ENCODE measurements at regions not wholly inside any gene's neighbourhood (a gene's known extent, or its start where the extent isn't known, plus 50 kb on each side); places are given as distances from the start of the nearest gene placed in this dataset.

- TF ChIP-seq POLR2A (IDR thresholded peaks at IDR 0.05), result no peak
- no peak for TF ChIP-seq CTCF (IDR thresholded peaks at IDR 0.05)
- peaks cover 0 to 5% (median 0%) of the 10 kb centered on the region in 3 donors for H3K9me3 ChIP-seq (replicated peaks in 1 of 3)
- H3K4me3 ChIP-seq, result no peak overlapping the region
- H3K27ac ChIP-seq, result no peak overlapping the region
- DNase-seq, result no peak
- no peaks in the 10 kb centered on the region for H3K27me3 ChIP-seq
- no peaks in the 10 kb centered on the region for H3K36me3 ChIP-seq (replicated peaks in 1 of 2)
- H3K4me1 ChIP-seq (replicated peaks in 1 of 2), result no peaks in the 10 kb centered on the region
- intact Hi-C loops (cut with DNase I), result no loop called here
These were observed 267.7 kb upstream of the SEMA3A start for GRCh38 chr7:84462259-84462658.

- DNase-seq, result no peak
- TF ChIP-seq CTCF (IDR thresholded peaks at IDR 0.05) (no peak), POLR2A (IDR thresholded peaks at IDR 0.05) (no peak)
- no peaks in the 10 kb centered on the region for H3K4me1 ChIP-seq (replicated peaks in 1 of 2)
- H3K4me3 ChIP-seq, result no peak overlapping the region
- H3K9me3 ChIP-seq (replicated peaks in 1 of 3), result peaks cover 0 to 5% (median 0%) of the 10 kb centered on the region in 3 donors
- no peak overlapping the region for H3K27ac ChIP-seq
- H3K36me3 ChIP-seq (replicated peaks in 1 of 2), result no peaks in the 10 kb centered on the region
- 56 to 75% (median 71%) methylated on average over 2 of the region's 2 CpGs for WGBS, 4 donors
- no peaks in the 10 kb centered on the region for H3K27me3 ChIP-seq
- intact Hi-C loops (cut with DNase I), result no loop called here
These were observed 266.5 kb upstream of the SEMA3A start for GRCh38 chr7:84461093-84461492.

- intact Hi-C loops (cut with DNase I), result no loop called here
- 96 to 100% (median 99%) methylated on average over 1 of the region's 1 CpG for WGBS, 4 donors
- no peak for TF ChIP-seq POLR2A (IDR thresholded peaks at IDR 0.05)
- no peak for TF ChIP-seq CTCF (IDR thresholded peaks at IDR 0.05)
These were observed 261.2 kb upstream of the SEMA3A start for GRCh38 chr7:84455788-84456187.

GRCh38 chr7:84454174-84454959 is 259.8 kb upstream of the SEMA3A start:
- H3K4me3 ChIP-seq, result no peak overlapping the region
- intact Hi-C loops (cut with DNase I), result no loop called here
- no peak for DNase-seq
- no peaks in the 10 kb centered on the region for H3K4me1 ChIP-seq (replicated peaks in 1 of 2)
- no peaks in the 10 kb centered on the region for H3K9me3 ChIP-seq (replicated peaks in 1 of 3)
- TF ChIP-seq CTCF (IDR thresholded peaks at IDR 0.05), result no peak
- H3K27ac ChIP-seq, result no peak overlapping the region
- H3K27me3 ChIP-seq, result no peaks in the 10 kb centered on the region
- H3K36me3 ChIP-seq (replicated peaks in 1 of 2), result no peaks in the 10 kb centered on the region

More at GRCh38 chr7:84455788-84456187, 261.2 kb upstream of the SEMA3A start:
- no peaks in the 10 kb centered on the region for H3K4me1 ChIP-seq (replicated peaks in 1 of 2)
- no peak overlapping the region for H3K4me3 ChIP-seq
- no peak overlapping the region for H3K27ac ChIP-seq
- no peaks in the 10 kb centered on the region for H3K36me3 ChIP-seq (replicated peaks in 1 of 2)
- DNase-seq, result no peak
- H3K27me3 ChIP-seq, result no peaks in the 10 kb centered on the region
- no peaks in the 10 kb centered on the region for H3K9me3 ChIP-seq (replicated peaks in 1 of 3)
